CD14-positive monocyte (primary cell): ENCODE measurements at regions not wholly inside any gene's neighbourhood (a gene's known extent, or its start where the extent isn't known, plus 50 kb on each side); places are given as distances from the start of the nearest gene placed in this dataset.

Experiments used
- DNase-seq, 3 donors: peaks; one replicate each; pipeline ENCODE4 v3.0.0-alpha.2; 2011 to 2022
- H2AFZ ChIP-seq: 2 replicates; pipeline ENCODE4 v1.6.0; 2012; ENCODE audit warnings: mild to moderate bottlenecking, low read depth, low read length, inconsistent platforms; ENCODE audit not compliant: insufficient read depth, poor library complexity, severe bottlenecking
- H3K27ac ChIP-seq, 2 donors: 1 replicate in 1 of 2; 2 replicates in 1 of 2; pipeline ENCODE4 v1.5.1; 2012 to 2013; ENCODE audit warnings: low read length in 2 of 2, control low read depth in 1 of 2, inconsistent platforms in 1 of 2, low read depth in 1 of 2, mild to moderate bottlenecking in 1 of 2
- H3K27me3 ChIP-seq, 2 donors: one replicate each; pipeline versions ENCODE4 v1.6.0 to v1.6.1; 2011 to 2013; ENCODE audit warnings: low read length in 2 of 2; ENCODE audit not compliant: control insufficient read depth in 2 of 2, insufficient read depth in 2 of 2
- H3K36me3 ChIP-seq, 2 donors: replicated peaks in 1 of 2; 1 replicate in 1 of 2; 2 replicates in 1 of 2; pipeline versions ENCODE4 v1.5.1 to v1.6.1; 2012 to 2013; ENCODE audit warnings: low read length in 2 of 2, control low read depth in 1 of 2, inconsistent platforms in 1 of 2, mild to moderate bottlenecking in 1 of 2; ENCODE audit not compliant: insufficient read depth in 2 of 2, control insufficient read depth in 1 of 2
- H3K4me1 ChIP-seq, 2 donors: 1 replicate in 1 of 2; 2 replicates in 1 of 2; pipeline versions ENCODE4 v1.5.1 to v1.6.1; 2012 to 2013; ENCODE audit warnings: low read length in 2 of 2, control low read depth in 1 of 2, inconsistent platforms in 1 of 2, mild to moderate bottlenecking in 1 of 2, moderate library complexity in 1 of 2; ENCODE audit not compliant: insufficient read depth in 2 of 2, control insufficient read depth in 1 of 2
- H3K4me2 ChIP-seq: replicated peaks from 2 replicates; pipeline ENCODE3; 2012; ENCODE audit warnings: low read length, moderate library complexity, mild to moderate bottlenecking; ENCODE audit not compliant: poor library complexity, severe bottlenecking; ENCODE audit errors: extremely low read depth
- H3K4me3 ChIP-seq, 3 experiments: fragments of 200-600 bp in 1 of 3; sonication (generic) in 1 of 3; replicated peaks in 1 of 3; 1 replicate in 2 of 3; 2 replicates in 1 of 3; pipeline ENCODE4 v1.5.1; 2011 to 2013; ENCODE audit warnings: low read length in 3 of 3, mild to moderate bottlenecking in 3 of 3, control low read depth in 2 of 3, low read depth in 2 of 3, inconsistent platforms in 1 of 3, moderate library complexity in 1 of 3
- H3K79me2 ChIP-seq: 2 replicates; pipeline ENCODE4 v1.6.0; 2012; ENCODE audit warnings: mild to moderate bottlenecking, control low read depth, inconsistent platforms, low read length, moderate library complexity; ENCODE audit not compliant: insufficient read depth
- H3K9ac ChIP-seq: 2 replicates; pipeline ENCODE4 v1.6.0; 2017; ENCODE audit warnings: low read length, mild to moderate bottlenecking; ENCODE audit not compliant: insufficient read depth, poor library complexity, severe bottlenecking
- H3K9me3 ChIP-seq, 2 donors: replicated peaks in 1 of 2; 1 replicate in 1 of 2; 2 replicates in 1 of 2; pipeline versions ENCODE4 v1.5.1 to v1.6.1; 2012 to 2013; ENCODE audit warnings: low read length in 2 of 2, control low read depth in 1 of 2; ENCODE audit not compliant: control insufficient read depth in 1 of 2, insufficient read depth in 1 of 2
- H4K20me1 ChIP-seq: 2 replicates; pipeline ENCODE4 v1.6.0; 2012; ENCODE audit warnings: mild to moderate bottlenecking, low read length, control low read depth, moderate library complexity; ENCODE audit not compliant: insufficient read depth
- H3K27ac Mint-ChIP-seq, 7 donors: one replicate each; pipeline ENCODE4 v1.8.0; 2020; ENCODE audit warnings: mild to moderate bottlenecking in 7 of 7, mixed read lengths in 7 of 7, moderate library complexity in 6 of 7, inconsistent platforms in 2 of 7
- H3K27me3 Mint-ChIP-seq, 3 donors: one replicate each; pipeline ENCODE4 v1.8.0; 2021 to 2022; ENCODE audit warnings: low read depth in 3 of 3, mild to moderate bottlenecking in 3 of 3, mixed read lengths in 3 of 3, moderate library complexity in 3 of 3, inconsistent platforms in 1 of 3
- H3K36me3 Mint-ChIP-seq, 2 donors: one replicate each; pipeline ENCODE4 v1.8.0; 2020; ENCODE audit warnings: mixed read lengths in 2 of 2, inconsistent platforms in 1 of 2, mild to moderate bottlenecking in 1 of 2
- H3K4me1 Mint-ChIP-seq: one replicate; pipeline ENCODE4 v1.8.0; 2020; ENCODE audit warnings: mild to moderate bottlenecking, mixed read lengths
- H3K4me3 Mint-ChIP-seq, 2 donors: one replicate each; pipeline ENCODE4 v1.8.0; 2020; ENCODE audit warnings: mild to moderate bottlenecking in 2 of 2, mixed read lengths in 2 of 2, moderate library complexity in 1 of 2
- H3K9me3 Mint-ChIP-seq, 7 donors: one replicate each; pipeline ENCODE4 v1.8.0; 2020 to 2022; ENCODE audit warnings: mixed read lengths in 7 of 7, mild to moderate bottlenecking in 6 of 7, moderate library complexity in 6 of 7, inconsistent platforms in 2 of 7
- CTCF ChIP-seq: fragments of 200-600 bp; IDR thresholded peaks from one replicate; pipeline ENCODE4 v1.8.0; 2022; ENCODE audit warnings: antibody characterized with exemption, mild to moderate bottlenecking
- WGBS: methylation state at CpG from one replicate; pipeline ENCODE4 v1.1.5; 2013; ENCODE audit warnings: missing lambda C conversion rate; ENCODE audit not compliant: insufficient coverage; 5-methylcytosine and 5-hydroxymethylcytosine counted together
- intact Hi-C, 2 donors: fragments of 100-400 bp; cut with micrococcal nuclease; formaldehyde crosslinking; loops; one replicate each; pipeline versions ENCODE4 v1.15.0 to v1.15.1; 2023

GRCh38 chr20:59378966-59379365, 78.6 kb downstream of the EDN3 start:
- H3K27me3 Mint-ChIP-seq, result peaks cover 1 to 4% (median 3%) of the 10 kb centered on the region in 3 donors
- no peak overlapping the region for H3K27ac ChIP-seq
- no peaks in the 10 kb centered on the region for H3K9me3 ChIP-seq
- no peak overlapping the region for H3K4me3 Mint-ChIP-seq
- H3K4me1 Mint-ChIP-seq, result no peaks in the 10 kb centered on the region
- no peaks in the 10 kb centered on the region for H3K36me3 ChIP-seq
- DNase-seq, result no peak
- no peak overlapping the region for H3K27ac Mint-ChIP-seq
- TF ChIP-seq CTCF, result no peak
- no peaks in the 10 kb centered on the region for H3K79me2 ChIP-seq
- H3K4me2 ChIP-seq, result no peak overlapping the region
- H2AFZ ChIP-seq, result no peak overlapping the region
- no peaks in the 10 kb centered on the region for H3K27me3 ChIP-seq
- no peaks in the 10 kb centered on the region for H3K4me1 ChIP-seq
- WGBS, result no CpG with 5 or more reads among the region's 5 CpGs
- no peaks in the 10 kb centered on the region for H4K20me1 ChIP-seq
- no peaks in the 10 kb centered on the region for H3K36me3 Mint-ChIP-seq
- H3K9me3 Mint-ChIP-seq, result no peaks in the 10 kb centered on the region
- H3K9ac ChIP-seq, result no peak overlapping the region
- intact Hi-C loops, result no loop called here
- H3K4me3 ChIP-seq, result no peak overlapping the region

GRCh38 chr20:59381689-59382088, 81.3 kb downstream of the EDN3 start:
- no peak overlapping the region for H3K4me2 ChIP-seq
- no peak overlapping the region for H3K4me3 Mint-ChIP-seq
- no peak overlapping the region for H3K27ac Mint-ChIP-seq
- TF ChIP-seq CTCF, result no peak
- H3K9me3 Mint-ChIP-seq, result no peaks in the 10 kb centered on the region
- H3K4me1 ChIP-seq, result no peaks in the 10 kb centered on the region
- H3K27me3 Mint-ChIP-seq, result peaks cover 2 to 4% (median 3%) of the 10 kb centered on the region in 3 donors
- H3K9ac ChIP-seq, result no peak overlapping the region
- H3K36me3 ChIP-seq, result no peaks in the 10 kb centered on the region
- H4K20me1 ChIP-seq, result no peaks in the 10 kb centered on the region
- 80% methylated on average over 8 of the region's 8 CpGs for WGBS
- DNase-seq, result no peak
- H3K4me1 Mint-ChIP-seq, result no peaks in the 10 kb centered on the region
- no peaks in the 10 kb centered on the region for H3K9me3 ChIP-seq
- H3K36me3 Mint-ChIP-seq, result no peaks in the 10 kb centered on the region
- H3K79me2 ChIP-seq, result no peaks in the 10 kb centered on the region
- no peaks in the 10 kb centered on the region for H3K27me3 ChIP-seq
- H2AFZ ChIP-seq, result no peak overlapping the region
- H3K4me3 ChIP-seq, result no peak overlapping the region
- H3K27ac ChIP-seq, result no peak overlapping the region
- intact Hi-C loops, result no loop called here
